HG03060 (cell line): ENCODE measurements at regions not wholly inside any gene's neighbourhood (a gene's known extent, or its start where the extent isn't known, plus 50 kb on each side); places are given as distances from the start of the nearest gene placed in this dataset.
"Not testable (repeated sequence)": the region's sequence is repeated elsewhere in the genome, so short reads cannot be mapped to it uniquely, and the experiment has no call there.

ENCODE experiments used
- ATAC-seq: cut with Tn5 transposase; IDR thresholded peaks from one replicate; pipeline ENCODE4 v1.9.1; 2021; ENCODE audit warnings: low read depth, moderate number of reproducible peaks; ENCODE audit not compliant: unreplicated experiment

DNA sequence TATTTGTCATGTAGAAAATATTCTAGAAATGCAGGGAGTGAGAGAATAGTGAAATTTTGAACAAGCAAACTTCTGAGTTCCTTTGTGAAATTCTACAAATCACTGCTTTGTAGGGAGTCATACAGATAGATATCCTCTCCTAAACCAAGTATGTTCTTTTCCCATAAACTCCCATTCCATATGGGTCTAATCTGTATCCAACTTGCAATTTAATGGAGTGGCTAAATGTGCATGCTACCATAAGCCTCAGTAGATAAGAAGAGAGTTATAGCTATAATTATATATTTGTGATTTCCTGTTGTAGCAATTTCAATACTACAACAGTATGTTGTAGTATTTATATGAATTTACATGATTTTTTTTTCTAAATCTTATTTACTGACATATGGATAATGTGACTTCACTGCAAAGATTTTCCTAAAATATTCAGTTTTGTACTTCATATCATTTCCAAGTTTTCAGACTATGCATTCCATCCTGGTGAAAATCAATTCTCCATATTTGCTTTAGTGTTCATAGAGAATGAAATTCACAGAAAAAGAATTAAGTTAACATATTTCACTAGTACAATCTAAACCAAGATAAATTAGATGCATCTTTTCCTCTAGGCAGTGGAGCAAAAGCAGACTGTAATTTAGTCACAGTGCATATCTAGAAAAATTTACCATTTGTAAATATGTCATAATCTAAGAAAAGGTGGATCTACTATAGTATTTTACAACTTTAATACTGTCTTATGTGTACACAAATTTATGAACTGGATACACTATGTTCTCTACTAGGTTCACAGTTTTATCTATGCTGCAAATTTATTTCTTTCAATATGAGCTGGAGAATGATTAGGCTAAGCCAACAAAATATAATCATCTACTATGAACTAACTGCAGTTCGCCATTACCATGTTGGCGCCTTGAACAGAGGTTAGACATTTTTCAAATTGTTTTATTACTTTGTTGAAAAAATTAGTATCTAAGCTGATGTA lies 372.9 kb upstream of the NDST3 start:
- ATAC-seq: no peak

DNA sequence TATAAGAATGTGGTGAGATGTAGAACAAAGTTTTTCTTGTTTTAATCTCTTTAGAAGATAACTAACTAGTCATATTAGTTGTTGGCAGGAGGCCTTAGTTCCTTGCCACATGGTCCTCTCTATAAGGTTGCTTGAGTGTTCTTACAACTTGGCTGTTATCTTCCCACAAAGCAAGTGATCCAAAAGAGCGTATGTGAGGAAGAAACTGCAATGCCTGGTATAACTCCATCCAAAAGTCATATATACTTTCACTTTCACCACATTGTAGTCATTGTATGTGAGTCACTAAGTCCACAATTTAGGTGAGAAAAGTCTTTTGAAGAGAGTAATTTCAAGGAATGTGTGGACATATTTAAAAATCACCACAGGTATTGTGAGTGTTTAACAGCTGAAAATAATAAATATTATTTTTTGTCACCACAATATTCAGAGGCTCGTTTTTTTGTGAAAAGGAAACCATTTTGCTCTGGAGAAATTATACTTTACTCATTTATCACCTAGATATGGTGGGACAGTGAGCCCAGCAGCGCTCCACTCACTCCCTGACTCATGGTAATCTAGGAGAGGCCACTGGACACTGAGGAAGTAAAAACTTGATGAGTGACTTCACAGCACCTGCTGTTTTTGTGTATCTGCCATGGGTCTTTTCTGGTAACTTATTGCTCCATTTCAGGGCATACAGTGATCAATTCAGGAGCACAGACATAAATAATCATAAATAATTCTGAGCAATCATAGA lies 369.4 kb upstream of the NDST3 start:
- ATAC-seq: no peak

DNA sequence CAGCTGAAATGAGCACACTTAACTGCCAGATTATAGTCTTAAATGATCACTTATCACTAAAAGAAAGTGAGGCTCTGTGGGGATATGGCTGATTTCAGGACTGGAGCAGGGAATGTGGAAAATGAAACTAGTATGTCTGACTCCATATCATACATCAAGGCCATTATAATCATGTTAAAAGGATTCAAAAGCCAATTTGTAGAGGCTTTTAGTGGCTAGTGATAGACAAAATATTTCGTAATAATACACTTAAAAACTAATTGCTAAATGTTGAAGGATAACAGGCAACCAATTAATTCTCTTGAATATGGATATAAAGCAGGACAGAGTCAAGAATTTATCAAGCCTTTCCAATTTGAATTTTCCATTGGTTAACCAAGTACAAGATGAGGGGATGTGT lies 358.1 kb upstream of the NDST3 start:
- ATAC-seq: no peak

DNA sequence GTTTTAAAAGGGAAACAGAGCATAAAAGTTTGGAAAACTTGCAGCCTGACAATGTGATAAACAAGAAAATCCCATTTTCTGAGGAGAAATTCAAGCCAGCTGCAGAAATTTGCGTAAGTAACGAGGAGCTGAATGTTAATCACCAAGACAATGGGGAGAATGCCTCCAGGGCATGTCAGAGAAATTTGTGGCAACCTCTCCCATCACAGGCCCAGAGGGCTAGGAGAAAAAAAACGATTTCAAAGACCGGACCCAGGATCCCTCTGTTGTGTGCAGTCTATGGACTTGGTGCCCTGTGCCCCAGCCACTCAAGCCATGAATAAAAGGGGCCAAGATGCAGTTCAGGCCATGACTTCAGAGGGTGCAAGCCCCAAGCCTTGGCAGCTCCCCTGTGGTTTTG lies 355.4 kb upstream of the NDST3 start:
- ATAC-seq: no peak

DNA sequence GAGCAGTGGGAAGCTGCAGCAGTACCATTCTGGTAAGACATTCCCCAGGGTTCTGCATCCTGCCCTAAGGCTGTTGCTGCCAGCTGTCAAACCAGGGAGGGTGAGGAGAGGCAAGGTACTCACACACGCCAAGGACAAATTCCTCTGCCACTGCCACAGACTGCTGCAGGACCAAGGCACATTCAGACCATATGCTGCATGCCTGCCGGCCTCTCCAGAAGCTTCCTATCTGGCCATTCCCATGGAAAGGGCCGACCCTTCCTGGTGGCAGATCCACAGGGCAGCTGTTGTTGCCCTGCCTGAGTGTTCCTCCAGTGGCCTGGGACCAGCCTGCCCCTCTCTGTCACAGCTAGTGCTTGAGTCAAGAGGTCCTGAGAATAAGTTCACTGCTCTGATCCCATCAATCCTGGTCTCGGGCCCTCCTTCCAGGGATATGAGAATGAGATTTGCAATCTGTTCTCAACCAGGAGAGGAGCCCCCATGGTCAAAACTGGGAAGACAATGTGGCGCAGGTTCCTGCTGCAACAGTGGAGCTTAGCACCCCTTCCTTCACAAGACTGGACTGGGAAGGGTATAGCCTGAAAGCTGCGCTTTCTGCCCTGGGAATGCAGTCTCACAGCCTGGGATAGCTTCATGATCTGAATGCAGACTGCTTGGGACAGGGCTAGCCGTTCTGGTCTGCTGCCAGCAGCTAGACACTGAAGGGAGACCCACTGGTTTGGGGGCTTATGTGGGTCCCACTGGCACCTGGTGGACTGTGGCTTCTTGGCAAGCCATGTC lies 342.5 kb upstream of the NDST3 start:
- no peak for ATAC-seq

DNA sequence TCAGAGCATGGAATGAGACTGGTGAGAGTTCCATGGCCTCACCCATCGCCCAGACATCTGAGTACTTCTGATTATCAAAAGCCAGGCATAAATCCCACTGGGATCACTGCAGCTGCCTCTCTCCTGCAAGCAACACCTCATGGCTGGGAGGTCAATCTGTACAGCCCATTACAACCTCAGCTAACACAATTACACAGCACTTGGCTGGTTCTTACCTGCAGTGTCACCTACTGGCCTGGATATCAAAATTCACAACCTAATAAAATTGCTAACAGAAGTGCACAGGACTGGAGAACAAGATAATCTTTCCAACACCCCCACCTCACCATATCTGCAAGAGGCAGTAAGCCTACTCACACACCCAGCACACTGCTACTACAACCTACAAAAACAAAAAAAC lies 341.7 kb upstream of the NDST3 start:
- ATAC-seq: no peak

DNA sequence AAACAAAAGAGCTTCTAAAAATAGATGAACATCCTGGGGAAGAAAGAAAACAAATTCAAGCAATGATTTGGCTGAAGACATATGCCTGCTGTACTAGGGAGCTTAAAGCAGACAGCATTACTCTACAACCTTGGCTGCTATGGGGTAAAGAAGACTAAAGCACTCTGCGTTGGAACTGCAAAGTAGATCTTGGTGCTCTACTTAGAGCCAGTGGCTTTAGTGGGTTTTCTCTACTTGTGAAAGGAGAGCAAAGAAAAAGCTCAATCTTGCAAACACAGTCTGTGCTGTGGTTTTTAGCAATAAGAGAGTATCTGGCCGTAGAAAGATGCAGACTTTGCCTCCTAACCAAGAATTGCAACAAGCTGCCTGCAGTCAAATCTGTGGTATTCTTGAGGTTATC lies 334.7 kb upstream of the NDST3 start:
- ATAC-seq: no peak

DNA sequence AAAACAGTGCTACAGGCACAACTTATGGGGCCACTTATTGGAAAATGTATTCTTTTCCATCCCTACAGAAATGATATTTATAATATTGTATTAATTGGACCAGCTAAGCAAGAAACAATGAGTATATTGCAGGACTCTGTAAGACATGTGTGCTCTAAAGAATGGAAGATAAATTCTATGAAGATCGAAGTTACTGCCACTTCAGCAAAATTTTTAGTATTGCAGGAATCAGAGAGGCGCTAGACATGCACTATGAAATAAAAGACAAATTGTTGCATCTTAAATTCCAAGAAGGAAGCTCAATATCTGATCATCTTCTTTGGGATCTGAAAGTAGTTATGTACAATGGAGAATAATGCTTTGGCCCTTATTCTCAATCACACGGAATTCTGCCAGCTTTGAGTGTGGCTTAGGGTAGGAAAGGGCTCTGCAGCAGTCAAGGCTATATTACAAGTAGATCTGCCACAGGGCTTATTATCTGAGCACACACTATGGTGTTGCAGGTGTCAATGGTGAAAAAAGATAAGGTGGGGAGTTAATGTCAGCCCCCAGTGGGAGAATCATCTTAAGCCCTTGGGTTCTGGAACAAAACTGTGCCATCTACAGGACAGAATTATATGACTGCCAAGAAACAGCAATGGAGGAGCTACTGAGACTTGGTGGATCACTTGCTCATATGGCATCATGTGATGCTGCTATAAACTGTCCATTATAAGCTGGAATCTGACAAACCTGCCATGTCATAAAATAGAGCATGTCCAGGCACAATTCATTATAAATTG lies 334.0 kb upstream of the NDST3 start:
- ATAC-seq: no peak

DNA sequence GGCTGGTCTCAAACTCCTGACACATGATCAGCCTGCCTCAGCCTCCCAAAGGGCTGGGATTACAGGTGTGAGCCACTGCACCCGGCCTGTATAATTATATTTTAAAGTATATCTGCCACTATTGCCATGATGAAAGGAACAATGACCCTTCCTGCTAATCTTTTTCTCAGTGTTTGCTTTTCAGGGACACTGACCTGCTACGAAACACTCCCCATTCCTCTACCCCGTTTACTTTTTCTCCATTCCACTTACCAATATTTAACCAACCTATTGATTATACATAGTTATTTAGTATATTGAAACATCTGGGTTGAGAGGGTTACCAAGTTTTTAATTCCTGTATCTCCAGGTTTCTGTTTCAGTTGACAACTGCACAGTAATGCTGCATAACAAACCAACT lies 331.9 kb upstream of the NDST3 start:
- ATAC-seq: no peak

DNA sequence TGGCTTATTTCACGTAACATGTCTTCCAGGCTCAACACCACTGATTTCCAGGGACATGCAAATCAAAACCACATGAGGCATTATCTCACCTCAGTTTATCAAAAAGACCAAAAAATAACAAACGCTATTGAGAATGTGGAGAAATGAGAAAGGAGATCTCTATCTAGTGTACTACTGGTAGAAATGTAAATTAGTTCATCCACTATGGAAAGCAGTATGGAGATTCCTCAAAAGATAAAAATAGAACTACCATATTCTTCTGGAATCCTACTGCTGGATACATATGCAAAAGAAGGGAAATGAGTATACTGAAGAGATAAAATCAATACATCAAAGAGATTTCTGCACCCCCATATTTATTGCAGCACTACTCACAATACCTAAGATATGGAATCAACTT lies 329.6 kb upstream of the NDST3 start:
- no peak for ATAC-seq

DNA sequence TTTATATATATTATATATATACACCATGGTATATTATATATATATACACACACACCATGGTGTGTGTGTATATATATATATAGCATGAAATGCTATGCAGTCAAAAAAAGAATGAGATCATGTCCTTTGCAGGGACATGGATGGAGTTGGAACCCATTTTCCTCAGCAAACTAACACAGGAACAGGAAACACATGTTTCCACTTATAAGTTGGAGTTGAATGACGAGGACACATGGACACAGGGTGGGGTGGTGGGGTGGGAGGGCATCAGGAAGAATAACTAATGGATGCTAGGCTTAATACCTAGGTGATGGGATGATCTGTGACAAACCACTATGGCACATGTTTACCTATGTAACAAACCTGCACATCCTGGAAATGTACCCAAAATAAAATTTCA lies 293.6 kb upstream of the NDST3 start:
- no peak for ATAC-seq

DNA sequence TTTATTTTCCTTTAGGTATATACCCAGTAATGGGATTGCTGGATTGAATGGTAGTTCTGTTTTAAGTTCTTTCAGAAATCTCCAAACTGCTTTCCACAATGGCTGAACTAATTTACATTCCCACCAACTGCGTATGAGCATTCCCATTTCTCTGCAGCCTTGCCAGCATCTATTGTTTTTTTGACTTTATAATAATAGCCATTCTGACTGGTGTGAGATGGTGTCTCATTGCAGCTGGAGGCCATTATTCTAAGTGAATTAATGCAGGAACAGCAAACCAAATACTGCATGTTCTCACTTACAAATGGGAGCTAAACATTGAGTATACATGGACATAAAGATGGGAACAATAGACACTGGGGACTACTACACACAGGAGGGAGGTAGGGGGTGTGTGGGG lies 288.9 kb upstream of the NDST3 start:
- ATAC-seq: not testable (repeated sequence)

DNA sequence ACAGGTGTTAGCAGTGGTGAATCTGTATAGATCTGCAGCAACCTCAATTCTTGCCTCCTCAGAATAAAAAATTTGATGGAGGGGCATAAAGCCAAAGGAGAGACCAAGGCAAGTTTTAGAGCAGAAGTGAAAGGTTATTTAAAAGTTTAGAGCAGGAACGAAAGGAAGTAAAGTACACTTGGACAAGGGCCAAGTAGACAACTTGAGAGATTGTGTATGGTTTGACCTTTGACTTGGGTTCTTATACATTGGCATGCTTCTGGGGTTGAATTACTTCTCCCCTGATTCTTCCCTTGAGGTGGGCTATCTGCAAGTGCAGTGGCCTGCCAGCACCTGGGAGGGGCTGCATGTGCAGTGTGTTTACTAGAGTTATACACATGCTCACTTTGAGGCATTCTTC lies 278.8 kb upstream of the NDST3 start:
- no peak for ATAC-seq

DNA sequence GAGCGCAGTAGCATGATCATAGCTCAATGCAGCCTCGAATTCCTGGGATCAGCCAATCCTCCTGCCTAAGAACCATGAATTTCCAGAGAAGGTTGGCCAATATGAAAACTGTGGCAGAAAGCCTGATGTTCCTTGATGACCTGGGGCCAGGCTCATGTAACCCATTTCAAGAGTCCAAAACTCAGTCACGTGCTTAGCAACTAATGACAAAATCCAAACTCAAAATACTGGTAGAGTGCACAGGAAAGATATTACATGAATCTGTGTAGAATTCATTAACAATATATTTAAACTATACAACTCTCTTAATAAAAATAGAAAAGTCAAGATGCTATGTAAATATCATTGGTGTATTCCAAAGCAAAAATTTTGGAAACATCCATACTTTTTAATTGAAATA lies 265.7 kb upstream of the NDST3 start:
- no peak for ATAC-seq

DNA sequence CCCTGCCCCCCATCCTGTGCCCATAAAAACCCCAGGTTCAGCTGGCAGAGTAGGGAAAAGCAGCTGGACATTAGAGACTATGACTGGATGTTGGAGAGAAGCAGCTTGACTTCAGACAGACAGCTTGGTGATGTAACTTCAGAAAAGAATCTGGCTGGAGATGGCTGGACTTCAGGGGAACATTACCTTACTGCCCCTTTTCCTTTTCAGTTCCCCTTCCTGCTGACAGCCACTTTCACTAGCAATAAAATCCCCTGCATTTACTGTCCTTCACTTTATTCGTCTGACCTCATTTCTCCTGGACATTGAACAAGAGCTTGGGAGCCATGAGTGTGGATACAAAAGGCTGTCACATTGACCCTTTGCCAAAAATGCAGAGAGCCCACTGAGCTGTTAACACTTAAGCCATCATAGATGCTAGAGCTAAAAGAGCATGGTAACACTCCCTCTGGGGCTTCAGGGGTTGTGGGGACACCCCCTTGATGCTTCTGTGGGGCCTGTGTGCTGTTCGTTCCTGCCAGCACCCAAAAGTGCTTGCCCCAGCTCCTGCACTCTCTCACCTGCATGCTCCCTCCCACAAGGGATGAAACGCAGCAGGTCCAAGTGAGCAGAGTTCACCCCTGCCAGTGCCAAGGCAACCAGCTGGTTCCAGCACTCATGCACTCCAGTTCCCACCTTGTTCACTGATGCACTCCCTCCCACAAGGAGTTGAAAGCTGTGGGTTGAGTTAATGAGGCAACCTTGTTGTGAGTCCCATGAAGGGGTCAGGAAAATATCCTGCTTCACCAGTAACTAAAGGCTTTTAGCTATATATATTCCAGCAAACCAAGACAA lies 263.8 kb upstream of the NDST3 start:
- ATAC-seq: no peak

DNA sequence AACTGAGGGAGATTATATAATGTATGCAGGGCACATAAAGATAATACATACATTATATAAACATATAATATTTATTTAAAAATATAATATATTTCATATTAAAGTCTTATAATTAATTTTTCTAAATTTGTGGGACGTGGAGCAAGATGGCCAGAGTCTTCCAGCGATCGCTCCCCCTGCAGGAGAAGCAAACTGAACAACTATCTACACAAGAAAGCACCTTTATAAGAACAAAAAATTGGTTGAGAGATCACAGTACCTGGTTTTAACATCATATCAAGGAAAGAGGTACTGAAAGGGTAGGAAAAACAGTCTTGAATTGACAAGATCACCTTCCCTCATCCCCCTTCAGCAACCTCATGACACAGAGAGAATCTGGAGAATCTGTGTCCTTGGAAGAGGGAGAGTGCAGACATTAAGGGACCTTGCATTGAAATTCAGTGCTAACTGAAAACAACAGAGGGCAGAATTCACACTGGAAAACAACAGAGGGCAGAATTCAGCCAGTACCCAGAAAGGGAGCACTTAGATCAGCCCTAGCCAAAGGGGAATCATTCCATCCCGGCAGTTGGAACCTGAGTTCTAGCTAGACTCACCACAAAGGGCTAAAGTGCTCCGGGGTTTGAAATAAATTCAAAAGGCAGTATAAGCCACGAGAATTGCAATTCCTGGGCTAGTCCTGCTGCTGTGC lies 262.5 kb upstream of the NDST3 start:
- ATAC-seq: no peak

DNA sequence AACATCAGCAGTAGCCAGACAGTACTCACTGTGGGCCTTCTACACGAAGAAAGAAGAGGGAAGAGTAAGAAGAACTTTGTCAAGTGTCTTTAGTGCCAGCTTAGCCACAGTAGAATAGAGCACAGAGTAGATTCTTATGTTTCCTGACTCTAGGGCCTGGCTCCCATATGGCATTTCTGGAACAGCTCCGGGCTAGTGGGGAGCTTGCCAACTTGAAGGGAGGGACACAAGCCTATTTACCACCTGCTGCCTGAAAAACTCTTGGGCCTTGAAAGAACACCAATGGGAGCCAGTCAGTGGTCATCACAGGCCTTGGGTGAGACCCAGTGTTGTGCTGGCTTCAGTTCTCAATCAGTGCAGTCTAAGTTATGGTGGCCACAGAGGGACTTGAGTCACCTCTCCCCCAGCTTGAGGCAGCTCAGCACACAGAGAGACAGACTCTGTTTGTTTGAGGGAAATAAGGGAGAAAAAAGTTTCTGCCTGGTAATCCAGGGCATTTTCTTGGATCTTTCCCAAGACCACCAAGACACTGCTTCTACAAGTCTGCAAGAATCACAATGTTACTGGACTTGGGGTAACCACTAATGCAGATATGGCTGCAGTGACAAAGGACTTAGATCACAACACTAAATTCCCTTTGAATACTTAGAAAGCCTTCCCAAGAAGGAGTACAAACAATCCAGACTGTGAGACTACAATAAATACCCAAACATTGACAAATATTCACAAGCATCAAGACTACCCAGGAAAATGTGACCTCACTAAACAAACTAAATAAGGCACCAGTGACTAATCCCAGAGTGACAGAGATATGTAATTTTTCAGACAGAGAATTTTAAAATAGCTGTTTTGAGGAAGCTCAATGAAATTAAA lies 261.0 kb upstream of the NDST3 start:
- no peak for ATAC-seq

DNA sequence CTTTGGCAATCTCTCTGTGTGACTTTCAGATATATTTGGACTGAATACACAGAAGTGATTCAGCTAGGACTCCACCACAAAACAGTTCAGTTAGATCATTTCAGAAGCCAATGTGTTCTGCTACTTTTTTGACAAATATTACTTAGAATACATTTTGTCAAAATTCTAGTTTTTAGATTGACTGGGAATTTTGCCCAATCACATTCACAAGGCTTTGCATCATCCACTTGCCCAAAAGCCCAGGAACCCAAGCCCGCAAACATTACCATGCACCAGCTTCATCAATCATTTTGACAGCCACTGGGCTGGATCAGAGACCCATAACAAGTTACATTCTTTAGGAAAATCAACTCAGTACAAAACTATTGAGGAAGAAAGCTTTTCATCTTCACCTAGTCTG lies 256.6 kb upstream of the NDST3 start:
- no peak for ATAC-seq
